IMR-90 (cell line): ENCODE measurements at regions not wholly inside any gene's neighbourhood (a gene's known extent, or its start where the extent isn't known, plus 50 kb on each side); places are given as distances from the start of the nearest gene placed in this dataset.

Source experiments
- FOS ChIP-seq: fragments of 150-350 bp; IDR thresholded peaks from 2 replicates; pipeline ENCODE4 v1.6.1; 2016; ENCODE audit warnings: low read depth, low read length
- MAZ ChIP-seq: IDR thresholded peaks from 2 replicates; pipeline ENCODE4 v1.6.1; 2012; ENCODE audit warnings: low read depth, mild to moderate bottlenecking, low read length, improper control_type of control experiment, moderate library complexity, borderline replicate concordance
- POLR2A ChIP-seq: IDR thresholded peaks from 2 replicates; pipeline ENCODE4 v1.6.1; 2012; ENCODE audit warnings: mild to moderate bottlenecking, low read depth, low read length
- RAD21 ChIP-seq: IDR thresholded peaks from 2 replicates; pipeline ENCODE4 v1.6.1; 2012; ENCODE audit warnings: low read length, improper control_type of control experiment
- TF ChIP-seq, protein P1 (sequence below): conservative IDR thresholded peaks from 2 replicates; pipeline ENCODE4 v1.5.1; 2012; ENCODE audit warnings: mild to moderate bottlenecking, low read depth, low read length, improper control_type of control experiment
- TF ChIP-seq, protein P2 (sequence below): fragments of 150-350 bp; IDR thresholded peaks from 2 replicates; pipeline ENCODE4 v1.6.1; 2017; ENCODE audit warnings: mild to moderate bottlenecking, antibody characterized with exemption, low read length, low read depth

DNA sequence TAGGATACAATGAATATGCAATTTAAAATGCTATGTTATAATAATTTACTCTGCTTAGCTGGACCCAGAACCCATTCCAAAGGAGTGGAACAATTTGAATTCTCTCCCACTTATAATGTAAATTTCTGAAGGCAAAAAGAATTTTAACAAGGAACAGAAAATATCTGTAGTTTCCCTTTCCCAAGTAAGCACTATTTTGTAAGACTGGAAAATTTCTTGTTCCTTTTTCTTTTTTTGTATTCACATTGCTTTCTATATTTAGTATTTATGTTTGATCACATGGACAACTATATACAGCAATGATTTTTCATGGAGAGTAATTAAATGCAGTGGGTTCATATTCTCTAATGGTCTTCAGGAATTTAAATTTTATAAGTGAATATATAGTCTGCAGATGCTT lies 127.4 kb downstream of the GPR85 start:
- no peak for TF ChIP-seq FOS
- TF ChIP-seq, protein P1, sequence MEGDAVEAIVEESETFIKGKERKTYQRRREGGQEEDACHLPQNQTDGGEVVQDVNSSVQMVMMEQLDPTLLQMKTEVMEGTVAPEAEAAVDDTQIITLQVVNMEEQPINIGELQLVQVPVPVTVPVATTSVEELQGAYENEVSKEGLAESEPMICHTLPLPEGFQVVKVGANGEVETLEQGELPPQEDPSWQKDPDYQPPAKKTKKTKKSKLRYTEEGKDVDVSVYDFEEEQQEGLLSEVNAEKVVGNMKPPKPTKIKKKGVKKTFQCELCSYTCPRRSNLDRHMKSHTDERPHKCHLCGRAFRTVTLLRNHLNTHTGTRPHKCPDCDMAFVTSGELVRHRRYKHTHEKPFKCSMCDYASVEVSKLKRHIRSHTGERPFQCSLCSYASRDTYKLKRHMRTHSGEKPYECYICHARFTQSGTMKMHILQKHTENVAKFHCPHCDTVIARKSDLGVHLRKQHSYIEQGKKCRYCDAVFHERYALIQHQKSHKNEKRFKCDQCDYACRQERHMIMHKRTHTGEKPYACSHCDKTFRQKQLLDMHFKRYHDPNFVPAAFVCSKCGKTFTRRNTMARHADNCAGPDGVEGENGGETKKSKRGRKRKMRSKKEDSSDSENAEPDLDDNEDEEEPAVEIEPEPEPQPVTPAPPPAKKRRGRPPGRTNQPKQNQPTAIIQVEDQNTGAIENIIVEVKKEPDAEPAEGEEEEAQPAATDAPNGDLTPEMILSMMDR, result no peak
- no peak for TF ChIP-seq POLR2A
- TF ChIP-seq, protein P2, sequence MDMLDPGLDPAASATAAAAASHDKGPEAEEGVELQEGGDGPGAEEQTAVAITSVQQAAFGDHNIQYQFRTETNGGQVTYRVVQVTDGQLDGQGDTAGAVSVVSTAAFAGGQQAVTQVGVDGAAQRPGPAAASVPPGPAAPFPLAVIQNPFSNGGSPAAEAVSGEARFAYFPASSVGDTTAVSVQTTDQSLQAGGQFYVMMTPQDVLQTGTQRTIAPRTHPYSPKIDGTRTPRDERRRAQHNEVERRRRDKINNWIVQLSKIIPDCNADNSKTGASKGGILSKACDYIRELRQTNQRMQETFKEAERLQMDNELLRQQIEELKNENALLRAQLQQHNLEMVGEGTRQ, result no peak
- TF ChIP-seq RAD21, result no peak
- no peak for TF ChIP-seq MAZ
